ENCODE measurements at regions not wholly inside any gene's neighbourhood (a gene's known extent, or its start where the extent isn't known, plus 50 kb on each side); places are given as distances from the start of the nearest gene placed in this dataset.
"Not testable (repeated sequence)": the region's sequence is repeated elsewhere in the genome, so short reads cannot be mapped to it uniquely, and the experiment has no call there.

DNA sequence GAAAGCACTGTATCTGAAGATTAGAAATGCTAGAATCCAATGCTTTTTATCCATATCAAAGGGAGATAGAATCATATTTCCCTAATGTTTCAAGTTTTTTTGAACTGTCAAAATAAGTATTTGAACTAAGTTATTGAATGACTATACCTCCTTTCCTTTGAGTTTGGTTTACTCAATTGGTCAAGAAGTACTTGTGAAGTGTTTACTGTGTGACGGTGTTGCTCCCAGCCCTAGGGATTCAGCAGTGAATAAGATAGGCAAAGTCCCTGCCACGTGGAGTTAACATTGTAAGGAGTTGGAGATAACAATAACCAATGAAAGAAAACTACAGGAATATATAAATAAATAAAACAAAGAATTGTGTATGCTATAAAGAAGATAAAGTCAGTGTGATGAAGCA lies 535.9 kb downstream of the FRK start:
- DNase-seq (ENCODE audit: low spot score), result no peak
- no peak overlapping the region for H3K27ac ChIP-seq
- no peak for ATAC-seq (ENCODE audit: insufficient number of reproducible peaks, low FRiP score, low read depth)
- peaks cover 8 to 17% of the 10 kb centered on the region in 2 donors for H3K4me1 ChIP-seq (ENCODE audit: control insufficient read depth in 1 of 2, low read depth in 2 of 2)
- no peaks in the 10 kb centered on the region for H3K27me3 ChIP-seq (replicated peaks; ENCODE audit: insufficient read depth)
- H3K4me3 ChIP-seq, result no peak overlapping the region
- H3K36me3 ChIP-seq, result no peaks in the 10 kb centered on the region
- H3K9me3 ChIP-seq, result peaks cover 10% of the 10 kb centered on the region
- no peak for TF ChIP-seq CTCF (IDR thresholded peaks at IDR 0.05)

DNA sequence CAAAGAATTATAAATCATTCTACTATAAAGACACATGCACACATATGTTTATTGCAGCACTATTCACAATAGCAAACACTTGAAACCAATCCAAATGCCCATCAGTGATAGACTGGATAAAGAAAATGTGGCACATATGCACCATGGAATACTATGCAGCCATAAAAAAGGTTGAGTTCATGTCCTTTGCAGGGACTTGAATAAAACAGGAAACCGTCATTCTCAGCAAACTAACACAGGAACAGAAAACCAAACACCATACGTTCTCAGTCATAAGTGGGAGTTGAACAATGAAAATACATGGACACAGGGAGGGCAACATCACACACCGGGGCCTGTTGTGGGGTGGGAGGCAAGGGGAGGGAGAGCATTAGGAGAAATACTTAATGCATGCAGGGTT lies 538.9 kb downstream of the FRK start:
- H3K27me3 ChIP-seq (replicated peaks; ENCODE audit: insufficient read depth); DNase-seq (ENCODE audit: low spot score); H3K4me1 ChIP-seq (ENCODE audit: control insufficient read depth in 1 of 2, low read depth in 2 of 2); ATAC-seq (ENCODE audit: insufficient number of reproducible peaks, low FRiP score, low read depth); H3K36me3 ChIP-seq; H3K4me3 ChIP-seq; H3K27ac ChIP-seq; H3K9me3 ChIP-seq: not testable (repeated sequence)

GRCh38 chr6:115514656-115515055 lies 546.0 kb downstream of the FRK start:
- Histone ChIP-seq H3K4me1 (ENCODE audit: control insufficient read depth in 1 of 2, low read depth in 2 of 2) (no peaks in the 10 kb centered on the region), H3K27ac (no peak overlapping the region), H3K9me3 (no peaks in the 10 kb centered on the region), H3K27me3 (replicated peaks; ENCODE audit: insufficient read depth) (no peaks in the 10 kb centered on the region), H3K36me3 (no peaks in the 10 kb centered on the region), H3K4me3 (no peak overlapping the region)
- no peak for TF ChIP-seq CTCF (IDR thresholded peaks at IDR 0.05)
- ATAC-seq (ENCODE audit: insufficient number of reproducible peaks, low FRiP score, low read depth) (no peak), DNase-seq (ENCODE audit: low spot score) (no peak)

DNA sequence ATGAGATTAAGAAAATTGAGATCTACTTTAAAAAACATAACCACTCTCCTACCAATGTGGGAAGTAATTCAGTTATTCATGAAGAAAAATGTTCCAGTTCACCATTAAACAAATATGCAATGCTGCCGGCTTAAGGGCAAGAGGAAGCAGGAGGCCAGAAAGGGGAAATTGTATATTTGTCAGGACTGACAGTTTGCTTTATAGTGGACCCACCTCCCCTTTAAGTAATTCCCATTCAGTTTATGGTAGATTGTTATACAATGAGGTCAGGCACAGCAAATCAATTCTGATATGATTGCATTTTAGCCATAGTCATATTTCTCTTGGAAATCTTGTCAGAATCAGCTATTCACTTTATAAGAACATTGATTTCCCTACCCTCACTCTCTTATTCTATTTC lies 547.8 kb downstream of the FRK start:
- ATAC-seq (ENCODE audit: insufficient number of reproducible peaks, low FRiP score, low read depth), result no peak
- Histone ChIP-seq H3K36me3 (no peaks in the 10 kb centered on the region), H3K4me1 (ENCODE audit: control insufficient read depth in 1 of 2, low read depth in 2 of 2) (no peaks in the 10 kb centered on the region), H3K27me3 (replicated peaks; ENCODE audit: insufficient read depth) (no peaks in the 10 kb centered on the region), H3K4me3 (no peak overlapping the region), H3K27ac (no peak overlapping the region), H3K9me3 (no peaks in the 10 kb centered on the region)
- TF ChIP-seq CTCF (IDR thresholded peaks at IDR 0.05), result no peak
- DNase-seq (ENCODE audit: low spot score), result no peak

DNA sequence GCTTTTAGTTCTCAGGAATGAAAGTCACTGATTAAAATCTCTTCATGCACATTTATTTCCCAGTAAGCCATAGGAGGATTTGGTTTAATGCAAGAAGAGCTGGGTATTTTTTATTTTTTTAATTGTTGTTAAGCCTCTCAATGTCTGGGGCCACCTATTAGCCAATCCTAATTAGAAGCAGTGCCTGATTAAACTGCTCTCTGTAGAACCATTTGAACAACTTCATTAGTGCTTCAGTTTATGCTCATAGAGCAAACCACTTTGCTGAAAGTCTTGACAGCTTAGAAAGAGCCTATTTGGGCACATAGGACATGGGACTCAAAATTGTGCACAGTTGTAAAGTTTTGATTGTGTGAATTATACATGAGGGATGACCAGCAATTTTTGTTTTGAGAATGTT lies 548.9 kb downstream of the FRK start:
- Histone ChIP-seq H3K4me3 (no peak overlapping the region), H3K27ac (no peak overlapping the region), H3K4me1 (ENCODE audit: control insufficient read depth in 1 of 2, low read depth in 2 of 2) (no peaks in the 10 kb centered on the region), H3K9me3 (no peaks in the 10 kb centered on the region), H3K36me3 (no peaks in the 10 kb centered on the region), H3K27me3 (replicated peaks; ENCODE audit: insufficient read depth) (no peaks in the 10 kb centered on the region)
- TF ChIP-seq CTCF (IDR thresholded peaks at IDR 0.05), result no peak
- no peak for ATAC-seq (ENCODE audit: insufficient number of reproducible peaks, low FRiP score, low read depth)
- no peak for DNase-seq (ENCODE audit: low spot score)

DNA sequence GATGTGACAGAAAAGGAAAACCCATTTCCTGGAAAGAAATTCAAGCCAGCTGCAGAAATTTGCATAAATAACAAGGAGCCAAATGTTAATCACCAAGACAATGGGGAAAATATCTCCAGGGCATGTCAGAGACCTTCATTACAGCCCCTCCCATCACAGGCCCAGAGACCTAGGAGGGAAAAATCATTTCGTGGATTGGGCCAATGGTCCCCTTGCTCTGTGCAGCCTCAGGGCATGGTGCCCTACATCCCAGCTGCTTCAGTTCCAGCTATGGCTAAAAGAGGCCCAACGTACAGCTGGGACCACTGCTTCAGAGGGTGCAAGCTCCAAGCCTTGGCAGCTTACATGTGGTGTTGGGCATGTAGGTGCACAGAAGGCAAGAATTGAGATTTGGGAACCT lies 558.3 kb downstream of the FRK start:
- H3K27ac ChIP-seq; ATAC-seq (ENCODE audit: insufficient number of reproducible peaks, low FRiP score, low read depth); H3K36me3 ChIP-seq; DNase-seq (ENCODE audit: low spot score); H3K27me3 ChIP-seq (replicated peaks; ENCODE audit: insufficient read depth); H3K4me1 ChIP-seq (ENCODE audit: control insufficient read depth in 1 of 2, low read depth in 2 of 2); H3K4me3 ChIP-seq; H3K9me3 ChIP-seq: not testable (repeated sequence)

Measured in thoracic aorta (tissue), 2 donors.